ENCODE measurements at regions not wholly inside any gene's neighbourhood (a gene's known extent, or its start where the extent isn't known, plus 50 kb on each side); places are given as distances from the start of the nearest gene placed in this dataset.

DNA sequence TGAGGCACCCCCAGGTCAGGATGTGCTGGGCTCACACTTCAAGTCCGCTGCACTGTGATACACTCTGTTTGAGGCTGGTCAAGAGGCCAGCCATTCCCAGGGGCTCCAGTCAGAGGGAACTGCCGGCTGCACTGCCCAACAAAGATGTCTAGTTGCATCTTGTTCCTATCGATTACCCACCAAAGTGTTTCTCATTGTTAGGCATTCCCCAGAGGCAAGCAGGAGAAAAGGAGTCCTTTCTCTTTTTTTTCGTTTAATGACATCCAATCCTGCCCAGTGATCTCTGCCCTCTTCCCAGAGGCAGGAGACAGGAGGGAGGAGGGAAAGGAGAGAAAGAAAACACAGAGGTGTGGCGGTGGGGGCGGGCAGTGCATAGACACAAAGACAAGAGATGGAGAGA lies 150.4 kb downstream of the OMA1 start (continued):
- TF ChIP-seq, protein P1, sequence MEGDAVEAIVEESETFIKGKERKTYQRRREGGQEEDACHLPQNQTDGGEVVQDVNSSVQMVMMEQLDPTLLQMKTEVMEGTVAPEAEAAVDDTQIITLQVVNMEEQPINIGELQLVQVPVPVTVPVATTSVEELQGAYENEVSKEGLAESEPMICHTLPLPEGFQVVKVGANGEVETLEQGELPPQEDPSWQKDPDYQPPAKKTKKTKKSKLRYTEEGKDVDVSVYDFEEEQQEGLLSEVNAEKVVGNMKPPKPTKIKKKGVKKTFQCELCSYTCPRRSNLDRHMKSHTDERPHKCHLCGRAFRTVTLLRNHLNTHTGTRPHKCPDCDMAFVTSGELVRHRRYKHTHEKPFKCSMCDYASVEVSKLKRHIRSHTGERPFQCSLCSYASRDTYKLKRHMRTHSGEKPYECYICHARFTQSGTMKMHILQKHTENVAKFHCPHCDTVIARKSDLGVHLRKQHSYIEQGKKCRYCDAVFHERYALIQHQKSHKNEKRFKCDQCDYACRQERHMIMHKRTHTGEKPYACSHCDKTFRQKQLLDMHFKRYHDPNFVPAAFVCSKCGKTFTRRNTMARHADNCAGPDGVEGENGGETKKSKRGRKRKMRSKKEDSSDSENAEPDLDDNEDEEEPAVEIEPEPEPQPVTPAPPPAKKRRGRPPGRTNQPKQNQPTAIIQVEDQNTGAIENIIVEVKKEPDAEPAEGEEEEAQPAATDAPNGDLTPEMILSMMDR (IDR thresholded peaks at IDR 0.05 in 2 of 3, conservative IDR thresholded peaks at IDR 0.05 in 1 of 3; ENCODE audit: borderline replicate concordance in 1 of 3, insufficient read depth in 1 of 3, low read depth in 2 of 3, low read length in 2 of 3), result no peak
- no peak for TF ChIP-seq CEBPB (IDR thresholded peaks at IDR 0.05; ENCODE audit: low read depth)
- TF ChIP-seq ZNF274 (IDR thresholded peaks at IDR 0.05; ENCODE audit: low read depth, low read length), result no peak
- TF ChIP-seq, protein P2, sequence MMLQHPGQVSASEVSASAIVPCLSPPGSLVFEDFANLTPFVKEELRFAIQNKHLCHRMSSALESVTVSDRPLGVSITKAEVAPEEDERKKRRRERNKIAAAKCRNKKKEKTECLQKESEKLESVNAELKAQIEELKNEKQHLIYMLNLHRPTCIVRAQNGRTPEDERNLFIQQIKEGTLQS (IDR thresholded peaks at IDR 0.05), result no peak

DNA sequence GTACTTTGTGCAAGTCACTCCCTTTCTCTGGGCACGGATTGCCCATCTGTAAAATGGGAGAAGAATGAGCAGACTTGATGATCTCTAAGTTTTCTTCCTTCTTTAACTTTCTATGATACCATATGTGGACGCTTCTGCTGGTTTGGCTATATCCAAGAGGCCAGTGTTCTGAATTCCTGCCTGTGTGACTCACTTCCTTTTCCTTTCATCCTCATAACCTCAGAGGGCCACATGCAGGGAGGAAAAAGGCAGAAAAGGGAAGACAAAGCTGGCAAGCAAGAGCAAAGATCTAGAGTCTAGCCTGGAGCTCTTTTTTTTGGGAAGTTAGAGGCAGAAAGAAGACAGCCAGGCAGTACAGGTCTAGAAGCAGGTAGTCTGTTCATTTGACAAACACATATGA lies 151.2 kb downstream of the OMA1 start:
- intact Hi-C loops (cut with micrococcal nuclease), result no loop called here
- Histone ChIP-seq H4K20me1 (ENCODE audit: insufficient read depth) (no peaks in the 10 kb centered on the region), H3K79me2 (ENCODE audit: insufficient read depth, low read length) (no peaks in the 10 kb centered on the region), H3K9me2 (ENCODE audit: insufficient read depth) (no peaks in the 10 kb centered on the region), H3K4me3 (replicated peaks in 1 of 2; ENCODE audit: low read depth in 1 of 2, low read length in 2 of 2) (peak overlapping the region in 1 of 2 experiments; percentile 14; a peak in 1 of 4 replicates), H3K27ac (ENCODE audit: low read depth, low read length) (no peak overlapping the region), H3K9me3 (ENCODE audit: control insufficient read depth in 1 of 2, insufficient read depth in 1 of 2, low read depth in 1 of 2, low read length in 2 of 2) (no peaks in the 10 kb centered on the region), H3K9ac (ENCODE audit: low read length) (no peak overlapping the region), H3K4me2 (ENCODE audit: low read length) (peak overlapping the region; percentile 63), H3K36me3 (ENCODE audit: control insufficient read depth in 1 of 2, insufficient read depth in 2 of 2, low read length in 2 of 2) (no peaks in the 10 kb centered on the region), H2AFZ (ENCODE audit: low read depth, low read length, poor library complexity, severe bottlenecking) (peak overlapping the region; percentile 49), H3K4me1 (ENCODE audit: control insufficient read depth in 1 of 2, insufficient read depth in 2 of 2, low read length in 2 of 2) (peaks cover 8 to 27% of the 10 kb centered on the region in 2 experiments), H3K27me3 (ENCODE audit: insufficient read depth, low read length) (peaks cover 14% of the 10 kb centered on the region; the same call in 1 of the 2 replicates)
- TF ChIP-seq JUND (IDR thresholded peaks at IDR 0.05) (peak; percentile 81), TCF7L2 (IDR thresholded peaks at IDR 0.05; ENCODE audit: borderline replicate concordance, extremely low read depth, insufficient read depth, insufficient read length) (peak; percentile 74), CBX3 (IDR thresholded peaks at IDR 0.05; ENCODE audit: low read depth) (peak; percentile 67), EZH2phosphoT487 (IDR thresholded peaks at IDR 0.05; ENCODE audit: borderline replicate concordance) (no peak), SRF (IDR thresholded peaks at IDR 0.05; ENCODE audit: low read depth) (peak; percentile 58), SP1 (IDR thresholded peaks at IDR 0.05; ENCODE audit: low read depth) (peak; percentile 57), FOSL1 (IDR thresholded peaks at IDR 0.05; ENCODE audit: low read depth) (peak; percentile 76), CEBPB (IDR thresholded peaks at IDR 0.05; ENCODE audit: low read depth) (peak; percentile 25; the same call in 1 of the 2 replicates), YY1 (IDR thresholded peaks at IDR 0.05; ENCODE audit: extremely low read depth, insufficient replicate concordance, low read depth, low read length) (no peak)
- TF ChIP-seq, protein P1 (IDR thresholded peaks at IDR 0.05 in 2 of 3, conservative IDR thresholded peaks at IDR 0.05 in 1 of 3; ENCODE audit: borderline replicate concordance in 1 of 3, insufficient read depth in 1 of 3, low read depth in 2 of 3, low read length in 2 of 3), result no peak
- TF ChIP-seq, protein P3, sequence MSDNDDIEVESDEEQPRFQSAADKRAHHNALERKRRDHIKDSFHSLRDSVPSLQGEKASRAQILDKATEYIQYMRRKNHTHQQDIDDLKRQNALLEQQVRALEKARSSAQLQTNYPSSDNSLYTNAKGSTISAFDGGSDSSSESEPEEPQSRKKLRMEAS (IDR thresholded peaks at IDR 0.05), result peak; percentile 49; the same call in 1 of the 2 replicates
- TF ChIP-seq, protein P2 (IDR thresholded peaks at IDR 0.05), result no peak
- TF ChIP-seq, protein P4, sequence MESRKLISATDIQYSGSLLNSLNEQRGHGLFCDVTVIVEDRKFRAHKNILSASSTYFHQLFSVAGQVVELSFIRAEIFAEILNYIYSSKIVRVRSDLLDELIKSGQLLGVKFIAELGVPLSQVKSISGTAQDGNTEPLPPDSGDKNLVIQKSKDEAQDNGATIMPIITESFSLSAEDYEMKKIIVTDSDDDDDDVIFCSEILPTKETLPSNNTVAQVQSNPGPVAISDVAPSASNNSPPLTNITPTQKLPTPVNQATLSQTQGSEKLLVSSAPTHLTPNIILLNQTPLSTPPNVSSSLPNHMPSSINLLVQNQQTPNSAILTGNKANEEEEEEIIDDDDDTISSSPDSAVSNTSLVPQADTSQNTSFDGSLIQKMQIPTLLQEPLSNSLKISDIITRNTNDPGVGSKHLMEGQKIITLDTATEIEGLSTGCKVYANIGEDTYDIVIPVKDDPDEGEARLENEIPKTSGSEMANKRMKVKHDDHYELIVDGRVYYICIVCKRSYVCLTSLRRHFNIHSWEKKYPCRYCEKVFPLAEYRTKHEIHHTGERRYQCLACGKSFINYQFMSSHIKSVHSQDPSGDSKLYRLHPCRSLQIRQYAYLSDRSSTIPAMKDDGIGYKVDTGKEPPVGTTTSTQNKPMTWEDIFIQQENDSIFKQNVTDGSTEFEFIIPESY (IDR thresholded peaks at IDR 0.05; ENCODE audit: extremely low read depth, insufficient replicate concordance, low read length), result no peak
- ATAC-seq, result peak; percentile 84
- RAD21 ChIA-PET (ENCODE audit: low non-redundant PET in 1 of 2, low total read pairs in 2 of 2, uncharacterized antibody in 2 of 2, unreplicated experiment in 2 of 2), result no interaction called here
- POLR2A ChIA-PET, result no interaction called here
- DNase-seq (ENCODE audit: low read depth, low spot score), result peak; percentile 34
- CTCF ChIA-PET, result no interaction called here
- no TSS peak for BruUV-seq (replicated peaks)
